Breast epithelium (tissue), 4 donors: ENCODE measurements at regions not wholly inside any gene's neighbourhood (a gene's known extent, or its start where the extent isn't known, plus 50 kb on each side); places are given as distances from the start of the nearest gene placed in this dataset.

Source experiments
- DNase-seq, 2 donors: peaks; one replicate each; pipeline ENCODE4 v3.0.0-alpha.2; 2019; ENCODE audit warnings: low spot score in 2 of 2
- H3K27ac ChIP-seq, 2 donors: fragments of 200-600 bp; sonication (generic) in 1 of 2; one replicate each; pipeline ENCODE4 v1.5.1; 2016 to 2019; ENCODE audit warnings: mild to moderate bottlenecking in 1 of 2
- H3K27me3 ChIP-seq, 2 donors: fragments of 200-600 bp; sonication (generic) in 1 of 2; one replicate each; pipeline versions ENCODE4 v1.5.1 to v1.6.0; 2017 to 2019; ENCODE audit warnings: control low read depth in 1 of 2, mild to moderate bottlenecking in 1 of 2
- H3K36me3 ChIP-seq: fragments of 200-600 bp; one replicate; pipeline ENCODE4 v1.5.1; 2019
- H3K4me1 ChIP-seq, 2 donors: fragments of 200-600 bp; sonication (generic); one replicate each; pipeline ENCODE4 v1.5.1; 2016 to 2019; ENCODE audit warnings: control low read depth in 1 of 2
- H3K4me3 ChIP-seq, 3 donors: fragments of 200-600 bp; sonication (generic); 1 replicate in 2 of 3; 2 replicates in 1 of 3; pipeline ENCODE4 v1.5.1; 2016 to 2019; ENCODE audit warnings: mild to moderate bottlenecking in 3 of 3, moderate library complexity in 2 of 3
- H3K9me3 ChIP-seq, 2 donors: fragments of 200-600 bp; sonication (generic) in 1 of 2; one replicate each; pipeline ENCODE4 v1.5.1; 2016 to 2019; ENCODE audit warnings: control low read depth in 1 of 2
- CTCF ChIP-seq, 3 donors: fragments of 450-650 bp; IDR thresholded peaks; one replicate each; pipeline ENCODE4 v1.5.1; 2016 to 2017; ENCODE audit warnings: antibody characterized with exemption in 3 of 3, mild to moderate bottlenecking in 3 of 3, moderate library complexity in 3 of 3
- POLR2A ChIP-seq: fragments of 450-650 bp; IDR thresholded peaks from one replicate; pipeline ENCODE4 v1.6.1; 2016; ENCODE audit warnings: antibody characterized with exemption, mild to moderate bottlenecking, moderate library complexity
- POLR2AphosphoS5 ChIP-seq, 3 donors: sonication (generic); formaldehyde crosslinking; IDR thresholded peaks; one replicate each; pipeline ENCODE4 v1.6.1; 2017; ENCODE audit warnings: antibody characterized with exemption in 3 of 3
- intact Hi-C: fragments of 100-400 bp; cut with DNase I; formaldehyde crosslinking; loops from one replicate; pipeline ENCODE4 v1.15.1; 2023; ENCODE audit warnings: low total_unique reads

DNA sequence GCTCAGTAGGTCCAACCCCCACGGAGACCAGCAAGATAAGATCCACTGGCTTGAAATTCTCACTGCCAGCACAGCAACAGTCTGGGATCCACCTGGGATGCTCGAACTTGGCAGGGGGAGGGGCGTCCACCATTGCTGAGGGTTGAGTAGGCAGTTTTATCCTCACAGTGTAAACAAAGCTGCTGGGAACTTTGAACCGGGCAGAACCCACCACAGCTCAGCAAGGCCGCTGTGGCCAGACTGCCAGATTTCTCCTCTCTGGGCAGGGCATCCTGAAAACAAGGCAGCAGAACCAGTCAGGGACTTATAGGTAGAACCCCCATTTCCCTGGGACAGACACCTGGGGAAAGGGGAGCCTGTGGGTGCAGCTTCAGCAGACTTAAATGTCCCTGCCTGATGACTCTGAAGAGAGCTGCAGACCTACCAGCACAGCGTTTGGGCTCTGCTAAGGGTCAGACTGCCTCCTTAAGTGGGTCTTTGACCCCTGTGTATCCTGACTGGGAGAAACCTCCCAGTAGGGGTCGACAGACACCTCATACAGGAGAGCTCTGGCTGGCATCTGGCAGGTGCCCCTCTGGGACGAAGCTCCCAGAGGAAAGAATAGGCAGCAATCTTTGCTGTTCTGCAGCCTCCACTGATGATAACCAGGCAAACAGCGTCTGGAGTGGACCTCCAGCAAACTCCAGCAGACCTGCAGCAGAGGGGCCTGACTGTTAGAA is 782.4 kb upstream of the EYS start:
- no peaks in the 10 kb centered on the region for H3K36me3 ChIP-seq
- TF ChIP-seq POLR2A (no peak), POLR2AphosphoS5 (IDR thresholded peaks at IDR 0.05) (no peak), CTCF (IDR thresholded peaks at IDR 0.05) (no peak)
- intact Hi-C loops: no loop called here
- no peaks in the 10 kb centered on the region for H3K9me3 ChIP-seq
- no peak overlapping the region for H3K4me3 ChIP-seq
- DNase-seq: no peak
- no peaks in the 10 kb centered on the region for H3K4me1 ChIP-seq
- H3K27me3 ChIP-seq: no peaks in the 10 kb centered on the region
- no peak overlapping the region for H3K27ac ChIP-seq

DNA sequence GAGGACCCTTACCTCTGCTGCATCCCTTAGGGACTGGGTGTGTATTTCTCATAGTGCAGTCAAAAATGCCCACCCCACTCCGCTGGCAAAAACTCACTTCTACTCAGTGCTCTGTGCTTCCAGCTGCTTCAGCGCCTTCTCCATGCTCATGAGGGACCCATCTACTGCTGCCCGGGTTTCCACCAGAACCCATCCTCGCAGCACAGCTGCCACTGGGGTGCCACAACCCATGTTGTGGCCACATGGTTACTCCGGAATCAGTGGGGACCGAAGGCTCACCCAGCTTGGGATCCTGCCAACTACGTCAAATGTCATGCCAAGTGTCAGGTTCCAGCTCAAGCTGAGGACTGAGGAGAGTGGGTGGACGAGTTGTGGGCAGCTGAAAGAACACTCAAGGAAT is 774.2 kb upstream of the EYS start:
- Histone ChIP-seq H3K36me3 (no peaks in the 10 kb centered on the region), H3K4me3 (no peak overlapping the region), H3K27ac (no peak overlapping the region), H3K4me1 (no peaks in the 10 kb centered on the region), H3K9me3 (peaks cover 0 to 2% of the 10 kb centered on the region in 2 donors), H3K27me3 (no peaks in the 10 kb centered on the region)
- no peak for DNase-seq
- intact Hi-C loops: no loop called here
- TF ChIP-seq CTCF (IDR thresholded peaks at IDR 0.05) (no peak), POLR2A (no peak)

- intact Hi-C loops: no loop called here
- no peak for DNase-seq
- Histone ChIP-seq H3K36me3 (no peaks in the 10 kb centered on the region), H3K27ac (no peak overlapping the region), H3K9me3 (peaks cover 0 to 2% of the 10 kb centered on the region in 2 donors), H3K27me3 (no peaks in the 10 kb centered on the region), H3K4me1 (no peaks in the 10 kb centered on the region), H3K4me3 (no peak overlapping the region)
- TF ChIP-seq CTCF (IDR thresholded peaks at IDR 0.05) (no peak), POLR2AphosphoS5 (IDR thresholded peaks at IDR 0.05) (no peak), POLR2A (no peak)
Measured at GRCh38 chr6:66478705-66479104, 771.7 kb upstream of the EYS start.

GRCh38 chr6:66435321-66435720 is 728.3 kb upstream of the EYS start:
- DNase-seq: no peak
- Histone ChIP-seq H3K9me3 (no peaks in the 10 kb centered on the region), H3K4me1 (no peaks in the 10 kb centered on the region), H3K27me3 (no peaks in the 10 kb centered on the region), H3K27ac (no peak overlapping the region), H3K4me3 (no peak overlapping the region), H3K36me3 (no peaks in the 10 kb centered on the region)
- TF ChIP-seq POLR2AphosphoS5 (IDR thresholded peaks at IDR 0.05) (no peak), CTCF (IDR thresholded peaks at IDR 0.05) (no peak), POLR2A (no peak)
- intact Hi-C loops: no loop called here

DNA sequence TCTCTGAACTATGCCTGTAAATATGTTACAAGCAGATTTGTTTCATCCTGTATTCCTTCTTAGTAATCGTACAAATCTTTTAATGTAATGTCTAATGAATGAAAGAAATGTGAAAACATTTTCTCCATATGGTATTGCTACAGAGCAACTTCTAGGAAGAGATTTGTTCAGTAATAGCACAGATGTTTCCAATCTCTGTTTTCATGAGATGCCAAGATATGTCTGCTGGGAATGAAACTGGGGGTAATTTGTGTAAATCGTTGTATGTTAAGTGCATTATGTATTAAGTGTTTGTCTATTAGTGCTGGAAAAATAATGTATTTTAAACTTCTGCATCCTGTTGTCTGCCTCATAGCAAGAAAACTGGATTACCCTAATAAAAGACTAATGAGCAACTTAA is 722.2 kb upstream of the EYS start:
- DNase-seq: no peak
- H3K4me1 ChIP-seq: no peaks in the 10 kb centered on the region
- no peaks in the 10 kb centered on the region for H3K27me3 ChIP-seq
- no peak for TF ChIP-seq POLR2AphosphoS5 (IDR thresholded peaks at IDR 0.05)
- TF ChIP-seq POLR2A: no peak
- TF ChIP-seq CTCF (IDR thresholded peaks at IDR 0.05): no peak
- H3K36me3 ChIP-seq: no peaks in the 10 kb centered on the region
- intact Hi-C loops: no loop called here
- peaks cover 5 to 16% of the 10 kb centered on the region in 2 donors for H3K9me3 ChIP-seq
- no peak overlapping the region for H3K27ac ChIP-seq
- H3K4me3 ChIP-seq: no peak overlapping the region
